ENCODE measurements at regions not wholly inside any gene's neighbourhood (a gene's known extent, or its start where the extent isn't known, plus 50 kb on each side); places are given as distances from the start of the nearest gene placed in this dataset.

GRCh38 chr2:120495586-120495985 lies 149.7 kb downstream of the INHBB start:
- TF ChIP-seq CTCF (IDR thresholded peaks at IDR 0.05; ENCODE audit: low read depth, low read length, poor library complexity, severe bottlenecking) (no peak), EZH2phosphoT487 (IDR thresholded peaks at IDR 0.05; ENCODE audit: borderline replicate concordance, low read length) (no peak)
